GM21717 (cell line): ENCODE measurements at regions not wholly inside any gene's neighbourhood (a gene's known extent, or its start where the extent isn't known, plus 50 kb on each side); places are given as distances from the start of the nearest gene placed in this dataset.

Source experiments
- ATAC-seq: cut with Tn5 transposase; IDR thresholded peaks from one replicate; pipeline ENCODE4 v1.9.1; 2021; ENCODE audit warnings: mild to moderate bottlenecking, moderate library complexity; ENCODE audit not compliant: unreplicated experiment

DNA sequence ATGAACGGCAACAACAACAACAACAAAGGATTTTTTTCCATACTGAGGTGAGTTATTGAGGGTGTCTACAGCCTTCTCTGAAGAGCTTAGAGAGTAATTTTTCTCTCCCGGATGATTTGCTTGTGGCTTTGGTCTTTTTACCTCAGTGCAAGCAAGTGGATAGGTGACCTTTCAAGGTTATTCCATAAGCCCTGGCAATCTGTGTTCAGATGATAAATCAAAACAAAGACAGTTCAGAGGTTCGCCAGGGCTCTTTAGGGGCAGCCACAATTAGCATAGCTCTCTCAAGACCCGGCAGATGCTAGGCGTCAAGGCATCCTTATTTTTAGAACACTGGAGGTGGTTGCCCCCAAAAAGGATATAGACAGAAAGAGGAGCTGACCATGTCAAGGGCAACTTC, 417.9 kb upstream of the C9orf72 start:
- ATAC-seq, result no peak

DNA sequence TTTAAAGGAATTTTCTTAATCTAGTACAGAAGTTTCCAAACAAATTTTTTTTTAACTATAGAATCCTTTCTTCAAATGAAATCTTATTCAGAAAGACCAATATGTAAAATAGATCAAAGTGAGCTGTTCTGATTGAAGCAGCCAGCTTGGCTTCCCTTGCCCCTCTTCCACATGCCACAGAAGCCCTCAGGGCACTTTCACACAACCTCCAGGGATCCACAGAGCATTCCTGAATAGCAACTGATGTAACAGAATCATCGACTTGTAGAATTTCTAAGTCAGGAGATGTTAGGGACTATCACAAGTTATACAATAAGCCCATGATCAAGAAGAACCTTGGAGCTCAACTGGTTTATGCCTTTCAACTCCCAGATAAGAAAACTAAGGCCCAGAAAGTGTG, 427.8 kb upstream of the C9orf72 start:
- ATAC-seq, result no peak

DNA sequence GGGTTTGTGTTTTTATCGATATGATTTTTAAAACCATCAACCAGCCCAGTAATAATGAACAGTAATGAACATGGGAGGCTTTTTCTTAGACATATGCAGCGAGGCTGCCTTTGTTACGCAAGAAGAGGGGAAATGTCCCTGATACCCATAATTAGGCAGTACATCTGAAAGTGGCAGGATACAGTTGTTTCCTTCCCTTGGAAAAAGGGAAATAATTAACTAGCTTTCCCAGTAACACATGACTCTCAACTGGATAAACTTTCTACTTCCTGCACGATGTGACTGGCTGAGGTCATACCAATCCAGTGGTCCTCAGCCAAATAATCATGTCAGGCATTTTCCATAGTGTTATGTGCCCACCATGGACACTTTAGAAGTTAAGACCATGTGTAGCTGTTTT, 431.6 kb upstream of the C9orf72 start:
- ATAC-seq, result no peak

DNA sequence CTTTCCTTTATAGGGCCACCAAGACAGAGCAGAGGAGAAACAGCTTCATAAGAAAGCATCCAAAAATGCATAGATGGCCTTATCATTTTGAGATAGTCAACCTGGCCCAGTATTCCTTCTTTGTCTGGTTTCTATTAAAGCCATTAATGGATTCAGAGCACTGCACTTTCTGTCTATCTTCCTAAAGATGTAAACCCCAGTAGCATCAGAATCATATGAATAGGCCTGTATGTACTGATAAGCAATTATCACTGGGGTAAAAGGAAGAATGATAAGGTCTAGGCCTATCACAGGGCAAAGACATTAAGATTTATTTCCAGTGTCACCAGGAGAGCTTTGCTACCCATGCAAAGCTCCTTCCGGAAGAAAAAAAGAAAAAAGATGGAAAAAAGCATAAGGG, 432.5 kb upstream of the C9orf72 start:
- ATAC-seq, result no peak

DNA sequence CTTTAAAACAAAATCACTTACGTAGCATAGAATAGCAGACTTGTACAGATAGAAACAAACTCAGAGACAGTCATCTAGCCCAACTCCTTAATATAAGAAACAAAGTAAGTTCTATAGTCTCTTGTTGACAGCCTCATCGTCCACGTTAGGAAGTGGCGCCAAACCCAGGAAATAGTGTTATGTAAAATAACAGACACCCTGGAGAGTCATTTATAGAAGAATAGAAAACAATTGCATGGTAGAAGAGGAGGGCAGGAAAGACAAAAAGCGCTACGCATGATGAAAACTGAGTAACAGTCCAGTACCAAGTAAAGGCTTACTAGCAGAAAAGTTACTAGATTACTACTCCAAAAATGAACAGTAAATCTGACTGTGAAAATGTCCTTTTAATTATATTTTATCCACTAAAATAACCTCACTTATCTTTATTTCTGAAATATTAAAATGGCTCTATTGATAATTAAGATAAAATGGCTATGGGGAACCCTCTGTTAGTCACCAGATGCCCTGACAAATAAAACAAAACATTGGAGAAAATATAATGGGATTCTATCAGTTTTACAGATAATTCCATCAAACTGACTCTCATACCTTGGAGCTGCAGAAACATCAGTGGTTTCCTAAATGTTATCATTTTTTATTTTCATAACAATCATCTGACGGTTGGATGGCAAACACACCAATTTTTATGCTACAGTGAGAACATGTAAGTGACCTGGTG, 434.0 kb upstream of the C9orf72 start:
- no peak for ATAC-seq

DNA sequence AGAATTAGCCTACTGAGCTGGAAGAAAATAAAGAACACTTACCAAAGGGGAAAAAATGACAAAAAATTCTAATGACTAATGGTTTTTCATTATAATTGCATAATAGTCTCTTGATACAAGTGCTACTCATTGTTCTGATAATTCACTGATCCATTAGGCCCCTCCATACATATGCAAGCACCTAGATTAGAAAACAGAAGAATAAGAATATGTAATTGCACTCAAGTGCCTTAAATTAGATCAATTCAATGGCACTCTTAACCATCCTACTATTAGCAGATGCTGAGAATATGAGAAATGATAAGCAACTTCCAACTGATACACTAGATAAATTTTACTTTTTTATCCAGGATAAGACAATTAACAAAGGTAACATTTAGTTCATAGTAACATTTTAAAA, 440.9 kb upstream of the C9orf72 start:
- ATAC-seq, result no peak

DNA sequence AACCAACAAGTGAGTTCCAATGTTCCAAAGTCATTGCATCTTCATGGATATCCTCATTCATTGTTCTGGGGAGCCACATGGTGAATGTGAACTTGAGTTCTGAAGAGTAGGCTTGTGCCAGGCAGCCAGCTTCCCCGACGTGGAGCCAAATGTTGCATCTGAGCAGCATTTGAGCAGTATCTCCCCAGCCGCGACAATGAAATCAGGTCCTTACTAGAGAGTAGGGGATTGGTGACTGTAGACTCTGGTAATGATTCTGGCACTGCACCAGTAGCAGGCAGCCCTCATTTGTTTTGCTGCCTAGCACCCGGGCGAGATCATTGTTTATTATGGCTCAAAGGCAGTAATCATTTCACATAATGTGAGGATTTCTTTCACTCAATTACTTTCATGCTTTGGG, 451.4 kb upstream of the C9orf72 start:
- ATAC-seq, result no peak

DNA sequence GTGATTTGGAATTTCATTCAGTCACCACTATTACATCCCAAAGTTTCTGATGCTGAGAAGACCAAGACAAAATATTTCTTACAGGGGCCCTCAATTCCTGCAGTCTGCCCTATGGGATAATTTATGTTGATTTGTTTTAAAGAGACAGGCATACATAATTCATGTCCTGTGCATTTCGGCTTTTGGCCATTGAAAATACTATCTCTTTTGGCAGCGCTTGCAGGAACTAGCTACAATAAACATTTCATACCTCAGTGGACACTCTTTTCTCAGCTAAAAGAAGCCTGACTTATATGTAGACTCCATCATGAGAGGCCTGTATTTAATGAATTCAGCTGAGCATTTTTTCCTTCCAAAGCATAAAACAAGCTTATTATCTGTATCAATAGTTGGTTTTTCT, 451.9 kb upstream of the C9orf72 start:
- ATAC-seq, result no peak

DNA sequence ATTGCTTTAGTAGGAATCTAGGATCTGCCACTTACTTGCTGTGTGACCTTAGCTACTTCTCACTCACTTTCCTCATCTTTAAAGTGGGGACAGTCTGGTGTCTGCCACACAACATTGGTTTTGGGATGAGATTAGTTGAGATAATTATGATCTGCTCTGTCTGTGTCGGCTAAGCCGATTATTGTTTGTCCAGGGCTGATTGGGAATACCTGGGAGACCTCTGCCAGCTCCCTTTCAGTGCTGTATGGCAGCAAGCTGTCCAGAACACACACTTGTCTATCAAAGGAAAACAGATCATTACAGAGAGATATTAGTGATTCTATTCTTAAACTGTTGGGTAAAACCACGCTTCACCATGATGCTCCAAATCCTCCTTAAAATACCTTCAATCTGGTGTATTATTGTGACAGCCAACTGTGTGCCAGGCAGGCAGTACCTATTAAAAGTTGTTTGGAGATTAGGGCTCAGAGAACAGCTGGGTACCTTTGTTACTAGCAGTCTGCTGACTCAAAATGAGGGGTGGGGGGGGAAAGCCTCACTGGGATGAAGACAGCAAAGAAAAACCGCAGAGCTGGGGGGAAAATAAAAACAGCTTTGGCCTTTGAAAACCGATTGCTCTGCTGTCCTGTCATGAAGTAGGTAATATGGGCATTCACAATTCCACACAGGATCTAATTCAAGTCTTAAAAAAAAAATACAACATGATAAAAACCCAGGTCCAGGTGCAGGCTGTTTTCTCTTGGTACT, 458.4 kb upstream of the C9orf72 start:
- ATAC-seq, result no peak

DNA sequence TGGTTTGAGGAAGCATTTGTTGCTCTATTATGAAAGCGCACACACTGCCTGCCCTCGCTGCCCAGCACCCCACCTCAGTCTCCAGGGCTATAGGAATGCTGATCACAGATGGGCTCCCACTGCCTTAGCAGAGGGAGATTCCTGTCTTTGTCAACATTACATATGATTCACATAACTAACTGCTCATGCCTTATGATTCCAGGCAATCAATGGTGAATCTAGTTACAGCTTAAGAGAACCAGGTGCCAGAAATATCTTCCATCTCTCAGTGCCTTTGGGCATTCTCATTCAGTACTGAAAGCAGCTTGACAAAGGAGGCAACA, 458.9 kb upstream of the C9orf72 start:
- ATAC-seq, result no peak

DNA sequence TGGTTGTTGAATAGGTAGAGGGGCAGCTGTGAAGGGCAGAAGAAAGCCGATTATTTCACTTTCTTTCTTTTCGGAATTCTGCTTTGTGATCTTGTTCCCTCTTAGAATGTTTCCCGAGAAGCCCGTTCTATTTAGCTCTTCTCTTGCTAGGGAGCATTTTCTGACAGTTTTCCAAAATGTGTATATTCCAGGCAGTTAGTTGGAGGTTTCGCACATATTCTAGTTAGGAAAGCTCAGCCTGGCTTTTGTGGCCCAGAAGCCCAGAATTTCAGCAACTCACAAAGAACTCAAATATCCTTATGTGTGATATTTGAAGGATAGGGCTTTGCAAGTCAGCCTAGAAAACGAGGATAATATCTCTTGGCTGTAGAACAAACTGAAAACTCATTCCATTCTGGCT, 461.0 kb upstream of the C9orf72 start:
- ATAC-seq, result no peak

DNA sequence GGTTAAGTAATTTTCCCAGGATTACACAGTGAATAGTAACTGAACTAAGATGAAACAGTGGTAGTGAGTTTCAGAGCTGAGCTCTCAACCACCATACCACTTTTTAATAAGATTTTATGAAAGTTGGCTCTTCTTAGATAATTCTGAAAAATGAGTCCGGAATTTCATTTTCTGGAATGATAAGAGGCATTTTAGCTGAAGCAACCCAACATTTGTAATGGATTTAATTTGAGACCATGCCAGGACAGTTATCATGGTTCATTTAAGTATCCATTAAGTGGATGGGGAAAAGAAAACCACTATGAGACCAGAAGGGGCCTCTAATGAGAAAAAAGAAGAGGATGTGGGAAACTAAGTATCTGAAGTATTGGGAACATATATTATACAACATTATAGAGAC, 464.7 kb upstream of the C9orf72 start:
- no peak for ATAC-seq

DNA sequence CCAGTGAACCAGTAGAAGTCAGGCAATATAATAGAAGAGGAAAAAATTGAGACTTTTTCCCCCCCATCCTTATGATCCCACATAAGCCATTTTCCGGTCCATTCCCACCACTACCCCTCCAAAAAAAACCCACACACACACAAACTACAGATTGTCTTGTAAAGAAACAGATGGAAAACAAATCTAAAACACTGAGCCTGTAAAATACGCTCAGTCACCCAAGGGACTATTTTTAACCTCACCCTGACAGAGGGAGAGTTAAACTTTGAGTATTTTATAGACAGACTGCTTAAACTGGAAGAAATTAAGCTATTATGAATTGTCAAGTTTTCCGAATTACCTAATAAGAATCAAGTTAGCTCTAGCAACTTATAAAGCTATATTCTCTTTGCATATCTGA, 471.8 kb upstream of the C9orf72 start:
- no peak for ATAC-seq

DNA sequence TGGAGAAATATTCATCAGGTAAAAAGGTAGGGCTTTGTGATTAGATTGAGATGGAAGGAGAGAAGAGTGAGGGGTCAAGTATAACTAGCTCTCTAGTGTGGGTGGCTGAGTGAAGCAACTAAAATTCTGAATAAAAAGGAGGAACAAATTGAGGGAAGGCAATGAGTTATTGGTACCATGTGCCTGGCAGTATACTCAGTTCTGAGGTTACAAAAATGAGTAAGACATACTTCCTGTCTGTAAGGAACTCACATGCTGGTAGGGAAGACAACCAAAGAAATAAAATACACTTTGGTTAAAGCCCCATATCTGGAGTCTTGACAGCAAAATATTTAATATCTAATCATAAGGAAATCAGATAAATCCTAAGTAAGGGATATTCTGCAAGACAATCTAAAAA, 476.8 kb upstream of the C9orf72 start:
- ATAC-seq, result no peak

DNA sequence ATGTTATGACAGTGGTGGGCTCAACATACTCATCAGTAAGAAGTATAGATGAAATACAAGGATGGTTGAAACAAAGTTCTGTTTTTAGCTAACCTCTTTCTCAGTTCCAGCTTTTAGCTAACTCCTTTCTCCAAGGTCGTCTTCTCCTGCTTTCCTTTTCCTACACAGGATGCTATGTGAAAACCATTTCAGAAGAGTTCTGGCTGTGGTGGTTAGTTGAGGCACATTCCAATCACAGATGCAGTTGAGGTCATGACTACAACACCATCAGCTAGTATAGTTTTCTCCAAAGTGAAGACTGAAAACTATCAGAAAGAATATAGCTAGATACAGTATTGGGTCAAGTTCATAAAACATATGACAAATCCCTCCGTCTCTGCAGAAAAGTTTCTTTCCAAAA, 477.7 kb upstream of the C9orf72 start:
- no peak for ATAC-seq

DNA sequence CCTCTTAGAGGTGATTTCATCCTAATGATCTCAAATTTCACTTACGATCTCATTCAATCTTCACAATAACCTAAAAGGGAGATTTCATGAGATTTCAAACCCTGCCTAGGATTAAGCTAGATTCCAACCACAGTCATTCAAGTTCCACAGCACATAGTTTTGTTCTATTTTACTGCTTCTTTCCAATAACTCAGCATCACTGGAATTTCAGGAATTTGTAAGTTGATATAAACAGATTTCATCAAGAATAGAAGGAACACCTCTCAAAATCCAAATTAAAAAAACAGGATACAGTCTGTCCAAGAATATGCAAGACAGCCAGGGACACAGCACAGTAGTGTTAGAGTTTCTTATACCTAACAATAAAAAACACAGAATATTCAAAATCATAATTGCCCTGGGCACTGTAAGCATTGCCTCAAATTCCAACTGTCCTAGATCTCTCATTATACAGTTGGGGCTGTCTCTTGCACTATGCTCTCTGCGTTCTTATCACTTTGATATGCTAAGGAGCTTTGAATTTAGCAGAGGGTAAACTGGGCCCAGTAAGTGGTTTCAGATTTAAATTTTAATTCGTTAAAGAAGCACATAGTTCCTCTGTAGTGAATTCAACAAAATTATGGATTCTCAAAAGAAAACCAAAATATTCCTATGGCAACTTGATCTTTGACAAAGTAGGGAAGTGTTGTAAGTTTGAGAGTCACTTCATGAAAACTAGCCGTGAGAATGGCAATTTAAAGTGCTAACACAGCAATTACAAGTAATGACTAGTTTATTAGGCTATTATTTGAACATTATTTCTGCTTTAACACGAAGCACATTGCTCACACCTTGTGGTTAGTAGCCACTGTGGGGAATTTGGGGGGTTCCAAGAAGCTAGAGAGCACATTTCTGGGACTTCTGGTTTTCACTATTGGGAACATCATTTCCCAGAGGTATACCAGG, 478.6 kb upstream of the C9orf72 start:
- ATAC-seq, result no peak

DNA sequence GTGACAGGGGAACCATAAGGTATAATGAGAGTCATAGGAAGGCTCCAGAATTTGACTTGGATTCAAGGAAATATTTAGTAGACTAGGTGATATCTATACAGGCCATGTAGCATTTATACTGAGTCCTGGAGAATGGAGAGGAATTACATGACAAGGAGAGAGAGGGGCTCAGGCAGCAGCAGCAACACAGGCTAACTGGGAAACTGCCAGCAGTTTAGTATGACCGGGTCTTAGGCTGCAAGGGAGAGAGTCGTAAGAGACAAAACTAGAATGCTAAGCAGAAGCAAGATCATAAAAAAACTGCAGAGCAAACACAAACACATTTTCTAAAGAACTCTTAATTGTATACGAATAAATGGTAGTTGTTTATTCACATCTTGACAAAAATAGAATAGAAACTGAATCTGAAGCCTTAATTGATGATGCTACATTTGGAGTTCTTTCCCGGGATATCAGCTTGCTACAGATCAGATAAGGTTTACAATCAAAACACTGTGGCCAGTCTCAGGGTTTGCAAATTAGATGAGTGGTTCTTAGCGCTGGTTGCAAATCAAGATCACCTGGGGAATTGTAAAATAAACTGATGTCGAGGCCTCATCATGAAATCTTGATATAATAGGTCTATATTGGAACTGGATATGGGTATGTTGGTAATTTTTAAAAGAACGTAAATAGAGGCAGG, 480.0 kb upstream of the C9orf72 start:
- ATAC-seq, result no peak

DNA sequence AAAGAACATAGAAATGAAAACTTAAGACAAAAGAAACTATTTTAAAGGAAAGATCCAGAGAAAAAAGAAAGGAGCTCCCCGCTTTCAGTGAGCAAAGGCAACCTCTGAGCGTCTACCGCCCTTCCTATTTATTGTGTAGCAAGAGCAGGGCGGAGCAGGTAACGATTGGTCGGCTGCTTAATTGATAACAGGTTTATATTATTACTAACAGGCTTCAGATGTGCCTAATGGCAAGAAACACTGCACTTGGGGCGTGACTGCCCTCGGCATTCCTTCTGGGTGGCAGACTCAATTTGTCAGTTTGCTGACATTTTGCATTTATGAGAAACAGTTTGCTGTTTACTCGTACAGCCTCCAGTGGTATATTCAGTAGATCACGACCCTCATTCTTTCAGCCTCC, 482.7 kb upstream of the C9orf72 start:
- ATAC-seq, result no peak

DNA sequence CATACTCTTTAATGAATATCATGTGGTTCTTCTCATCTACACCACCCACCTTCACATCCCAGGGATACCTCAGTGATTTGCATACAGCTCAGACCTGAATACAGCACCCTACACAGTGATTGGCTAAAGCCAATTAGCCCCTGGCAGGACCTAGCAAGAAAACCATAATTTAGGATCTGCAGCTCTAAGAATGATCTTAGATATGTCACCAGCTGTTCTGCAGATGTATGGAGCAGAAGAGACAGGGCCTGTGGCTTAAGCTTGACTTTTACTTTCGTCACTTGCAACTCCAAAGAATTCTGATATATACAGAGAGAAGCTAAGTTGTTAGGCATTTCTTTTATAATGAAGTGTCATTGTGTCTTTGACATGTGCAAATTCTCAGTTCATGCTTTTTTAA, 483.2 kb upstream of the C9orf72 start:
- ATAC-seq, result no peak

DNA sequence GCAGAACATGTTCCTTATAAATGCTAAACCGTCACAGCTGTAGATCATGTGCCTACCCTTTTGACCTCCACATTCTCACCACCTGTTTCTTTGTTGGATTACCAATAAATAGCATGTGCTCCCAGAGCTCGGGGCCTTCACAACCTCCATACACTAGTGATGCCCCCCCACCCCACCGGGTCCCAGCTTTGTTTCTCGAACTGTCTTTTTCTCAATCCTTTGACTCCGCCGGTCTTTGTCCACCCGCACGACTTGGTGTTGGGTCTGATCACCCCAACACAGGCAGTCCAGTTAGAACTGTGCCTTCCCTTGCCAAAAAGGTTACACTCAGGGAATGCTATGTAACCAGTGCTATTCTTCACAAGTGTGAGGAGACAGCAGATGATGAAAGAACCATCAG, 485.9 kb upstream of the C9orf72 start:
- ATAC-seq, result no peak

DNA sequence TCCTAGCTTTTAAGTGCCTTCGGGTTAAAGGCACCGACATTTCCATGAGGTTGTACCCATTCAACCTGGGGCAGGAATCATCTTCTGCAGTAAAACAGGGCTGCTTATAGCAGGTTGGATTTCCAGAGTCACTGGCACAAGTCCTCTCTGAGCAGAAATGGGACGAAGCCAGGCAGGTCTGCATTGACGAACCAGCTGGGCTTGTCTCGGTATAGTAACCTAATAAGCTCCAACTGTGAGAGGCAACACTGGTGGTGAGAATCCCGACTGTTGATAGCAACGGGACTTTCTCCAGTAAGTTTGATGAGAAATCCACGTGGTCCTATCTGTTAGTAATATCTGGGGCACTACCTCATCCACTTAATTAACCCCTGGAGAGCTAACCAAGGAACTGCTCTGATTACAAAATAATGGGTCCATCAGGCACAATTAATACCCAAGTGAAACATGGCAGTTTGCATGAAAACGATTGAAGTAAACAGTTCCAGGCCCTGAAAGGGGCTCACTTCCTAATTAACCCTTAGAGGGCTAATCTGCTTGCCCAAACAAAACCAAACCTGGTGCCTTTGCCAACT, 491.0 kb upstream of the C9orf72 start:
- no peak for ATAC-seq
